HG03045 (cell line): ENCODE measurements at regions not wholly inside any gene's neighbourhood (a gene's known extent, or its start where the extent isn't known, plus 50 kb on each side); places are given as distances from the start of the nearest gene placed in this dataset.
A peak's percentile ranks its signal among the peaks of the same experiment; 100 is the strongest.
"Not testable (repeated sequence)": the region's sequence is repeated elsewhere in the genome, so short reads cannot be mapped to it uniquely, and the experiment has no call there.

ENCODE experiments used
- ATAC-seq: cut with Tn5 transposase; IDR thresholded peaks from one replicate; pipeline ENCODE4 v1.9.1; 2021; ENCODE audit warnings: mild to moderate bottlenecking, moderate library complexity; ENCODE audit not compliant: unreplicated experiment

DNA sequence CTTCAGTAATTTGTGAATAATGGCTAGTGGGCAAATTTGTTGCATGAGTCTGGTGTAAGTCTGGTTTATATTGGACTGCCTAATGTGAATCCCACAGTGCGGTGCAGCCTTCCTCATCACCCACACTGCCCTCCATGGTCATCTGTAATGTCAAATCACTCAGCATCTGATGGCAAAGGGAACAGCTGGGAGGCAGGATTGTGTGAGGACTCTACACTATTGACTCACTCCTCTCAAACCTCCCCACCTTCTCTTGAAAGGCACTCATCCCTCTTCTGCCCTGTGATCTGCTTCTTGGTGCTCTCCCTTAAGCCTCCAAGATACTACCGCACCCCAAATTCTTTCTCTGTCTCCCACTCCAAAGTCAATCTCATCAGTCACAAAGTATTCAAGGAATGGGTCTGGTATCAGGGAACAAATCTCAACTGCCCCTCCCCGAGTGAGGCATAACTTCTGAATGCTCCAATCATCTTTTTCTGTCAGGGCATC is 146.0 kb upstream of the BEND6 start:
- no peak for ATAC-seq

- no peak for ATAC-seq
Observed at GRCh38 chr6:56807989-56808337, 146.9 kb upstream of the BEND6 start.

DNA sequence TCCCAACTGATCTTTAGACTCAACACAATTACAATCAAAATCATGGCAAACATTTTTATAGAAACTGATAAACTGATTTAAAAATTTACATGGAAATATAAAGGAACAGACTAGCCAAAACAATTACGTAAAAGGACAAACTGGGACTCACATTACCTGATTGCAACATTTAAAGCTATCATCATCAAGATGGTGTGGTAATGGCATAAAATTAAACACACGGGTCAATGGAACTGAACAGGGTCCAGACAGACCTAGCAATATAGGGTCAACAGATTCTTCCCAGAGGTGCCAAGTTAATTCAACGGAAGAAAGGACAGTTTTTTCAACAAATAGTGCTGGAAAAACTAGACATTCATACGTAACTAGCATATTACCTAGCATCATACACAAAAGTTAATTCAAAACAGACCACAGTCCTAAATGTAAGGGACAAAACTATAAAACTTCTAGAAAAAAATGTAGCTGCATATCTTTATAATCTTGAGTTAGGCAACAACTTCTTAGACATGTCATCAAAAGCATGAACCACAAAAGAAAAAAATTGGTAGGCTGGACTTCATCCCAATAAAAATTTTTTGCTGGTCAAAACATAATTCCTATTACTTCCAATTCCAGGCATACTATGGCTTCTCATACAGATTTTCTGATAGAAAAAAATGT is 147.4 kb upstream of the BEND6 start:
- no peak for ATAC-seq

GRCh38 chr6:56806368-56806767 is 148.5 kb upstream of the BEND6 start:
- ATAC-seq, result no peak

GRCh38 chr6:56804996-56805395 is 149.9 kb upstream of the BEND6 start:
- no peak for ATAC-seq

GRCh38 chr6:56803594-56803993 is 151.3 kb upstream of the BEND6 start:
- no peak for ATAC-seq

GRCh38 chr6:56802584-56802983 is 152.3 kb upstream of the BEND6 start:
- no peak for ATAC-seq

DNA sequence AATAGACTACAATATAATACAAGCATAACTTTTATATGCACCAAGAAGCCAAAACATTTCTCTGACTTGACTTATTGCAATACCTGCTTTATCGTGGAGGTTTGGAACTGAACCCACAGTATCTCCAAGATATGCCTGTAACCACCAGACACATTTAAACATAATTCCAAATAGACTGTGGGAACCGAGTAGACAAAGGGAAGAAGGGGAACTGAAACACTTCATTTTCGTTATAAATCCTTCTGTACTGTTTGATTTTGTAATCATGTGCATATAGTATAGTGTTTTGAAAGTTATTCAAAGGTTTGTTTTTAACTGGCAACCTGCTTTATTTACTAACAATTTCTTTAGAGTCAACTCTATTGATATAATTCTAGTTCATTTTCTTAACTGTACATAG is 154.9 kb upstream of the BEND6 start:
- ATAC-seq, result no peak

DNA sequence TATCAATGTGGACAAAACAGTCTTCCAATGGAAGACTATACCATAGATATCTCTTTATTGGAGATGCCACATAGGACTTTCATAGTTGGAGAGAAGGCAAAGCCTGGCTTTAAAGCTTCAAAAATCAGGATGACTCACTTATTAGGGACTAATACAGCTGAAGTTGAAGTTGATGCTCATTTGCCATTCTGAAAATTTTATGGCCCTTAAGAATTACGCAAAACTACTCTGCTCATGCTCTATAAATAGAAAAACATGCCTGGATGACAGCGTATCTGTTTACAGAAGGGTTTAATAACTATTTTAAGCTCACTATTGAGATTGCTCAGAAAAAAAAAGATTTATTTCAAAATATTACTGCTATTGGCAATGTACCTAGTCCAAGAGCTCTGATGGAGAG is 155.5 kb upstream of the DST start:
- ATAC-seq, result no peak

DNA sequence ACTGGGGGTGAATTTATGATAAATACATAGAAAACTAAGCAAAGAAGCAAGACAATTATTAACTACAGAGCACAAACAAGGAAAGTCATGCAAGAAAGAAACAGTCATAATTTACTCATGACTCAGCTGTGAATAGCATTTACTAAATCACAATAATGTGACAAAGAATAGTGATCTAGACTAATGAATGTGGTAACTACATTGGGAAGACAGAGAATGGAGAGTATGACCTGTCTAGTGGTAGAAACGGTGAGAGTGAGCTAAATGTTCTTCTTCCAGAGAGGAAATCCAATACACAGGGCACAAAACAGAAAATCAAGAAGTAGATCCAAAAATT is 153.5 kb upstream of the DST start:
- ATAC-seq, result no peak

- no peak for ATAC-seq
Observed at GRCh38 chr6:56795466-56796195, 152.9 kb upstream of the DST start.

- ATAC-seq, result peak; percentile 49
Observed at GRCh38 chr6:56794421-56794820, 151.7 kb upstream of the DST start.

DNA sequence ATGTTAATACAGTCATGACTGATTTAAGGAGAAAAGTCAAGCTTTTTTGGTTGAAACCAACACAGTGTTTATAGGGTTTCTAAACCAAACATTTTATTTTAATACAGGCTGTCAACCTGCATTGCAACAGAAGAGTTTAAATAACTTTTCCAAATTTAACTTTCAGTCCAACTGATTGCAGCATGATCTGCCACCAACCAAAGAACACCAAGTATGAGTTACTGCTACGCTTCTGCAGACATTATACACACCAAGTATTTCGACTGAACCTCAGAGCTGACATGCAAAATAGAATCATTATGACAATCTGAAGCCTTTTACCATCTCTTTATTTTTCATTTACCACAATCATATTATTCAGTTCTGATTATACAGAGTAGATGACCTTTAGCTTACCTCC is 151.2 kb upstream of the DST start:
- peak; percentile 10 for ATAC-seq

DNA sequence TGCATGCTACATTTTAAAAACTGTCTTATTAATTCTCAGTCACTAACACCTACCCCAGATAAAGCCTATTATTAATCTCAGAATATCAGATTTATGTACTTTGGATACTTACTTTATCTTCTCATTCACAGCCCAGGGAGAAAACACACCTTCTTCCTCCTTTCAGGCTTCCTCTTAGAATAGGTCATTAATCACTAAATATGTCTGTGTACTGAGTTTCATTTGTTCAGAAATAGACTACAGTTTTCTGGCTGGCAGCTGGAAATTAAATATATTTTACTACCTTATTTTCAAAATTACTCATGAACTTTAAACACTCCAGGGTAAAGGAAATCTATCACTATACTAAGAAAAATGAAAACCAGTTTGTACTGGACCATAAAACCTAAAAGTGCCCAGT is 147.7 kb upstream of the DST start:
- ATAC-seq, result no peak

DNA sequence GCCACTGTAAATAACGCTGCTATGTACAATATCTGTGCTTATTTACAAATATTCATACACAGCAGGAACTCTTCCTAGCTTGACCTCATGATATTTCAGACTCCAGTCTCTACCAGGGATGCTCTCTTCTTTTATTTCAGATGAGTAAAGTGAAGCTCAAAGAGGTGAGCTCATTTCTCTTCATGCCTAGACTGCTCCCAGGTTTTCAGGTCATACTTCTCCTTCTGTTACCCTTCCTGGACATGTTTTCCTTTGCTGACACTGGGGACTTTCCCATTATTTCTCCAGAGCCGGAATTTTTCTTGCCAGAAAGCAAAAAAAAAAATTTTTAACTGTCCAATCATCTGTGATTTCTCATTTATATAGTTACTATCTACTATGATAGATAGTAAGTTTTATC is 147.2 kb upstream of the DST start:
- ATAC-seq, result no peak

- ATAC-seq, result no peak
Observed at GRCh38 chr6:56789342-56789741, 146.7 kb upstream of the DST start.

GRCh38 chr6:56787209-56787608 is 144.5 kb upstream of the DST start:
- no peak for ATAC-seq

GRCh38 chr6:56786256-56786655 is 143.6 kb upstream of the DST start:
- ATAC-seq, result no peak

DNA sequence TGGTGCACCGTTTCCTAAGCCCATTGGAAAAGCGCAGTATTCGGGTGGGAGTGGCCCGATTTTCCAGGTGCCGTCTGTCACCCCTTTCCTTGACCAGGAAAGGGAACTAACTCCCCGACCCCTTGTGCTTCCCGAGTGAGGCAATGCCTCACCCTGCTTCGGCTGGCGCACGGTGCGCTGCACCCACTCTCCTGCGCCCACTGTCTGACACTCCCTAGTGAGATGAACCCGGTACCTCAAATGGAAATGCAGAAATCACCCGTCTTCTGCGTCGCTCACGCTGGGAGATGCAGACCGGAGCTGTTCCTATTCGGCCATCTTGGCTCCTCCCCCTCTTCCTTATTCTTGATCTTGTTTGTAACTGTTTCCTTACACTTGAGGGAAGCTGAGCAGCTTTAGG is 142.8 kb upstream of the DST start:
- ATAC-seq, result not testable (repeated sequence)

DNA sequence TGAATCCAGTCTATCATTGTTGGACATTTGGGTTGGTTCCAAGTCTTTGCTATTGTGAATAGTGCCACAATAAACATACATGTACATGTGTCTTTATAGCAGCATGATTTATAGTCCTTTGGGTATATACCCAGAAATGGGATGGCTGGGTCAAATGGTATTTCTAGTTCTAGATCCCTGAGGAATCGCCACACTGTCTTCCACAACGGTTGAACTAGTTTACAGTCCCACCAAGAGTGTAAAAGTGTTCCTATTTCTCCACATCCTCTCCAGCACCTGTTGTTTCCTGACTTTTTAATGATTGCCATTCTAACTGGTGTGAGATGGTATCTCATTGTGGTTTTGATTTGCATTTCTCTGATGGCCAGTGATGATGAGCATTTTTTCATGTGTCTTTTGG is 137.4 kb upstream of the DST start:
- not testable (repeated sequence) for ATAC-seq

- not testable (repeated sequence) for ATAC-seq
Observed at GRCh38 chr6:56778503-56778902, 135.8 kb upstream of the DST start.

GRCh38 chr6:56775498-56776166 is 132.9 kb upstream of the DST start:
- ATAC-seq, result no peak
